HepG2 (cell line): ENCODE measurements at regions not wholly inside any gene's neighbourhood (a gene's known extent, or its start where the extent isn't known, plus 50 kb on each side); places are given as distances from the start of the nearest gene placed in this dataset.

ENCODE experiments used
- ATAC-seq: fragments of 200-7000 bp; cut with Tn5 transposase; 3 replicates; pipeline ENCODE4 v1.9.1; 2020; ENCODE audit warnings: mild to moderate bottlenecking, moderate library complexity
- BruUV-seq: library from RNA; stranded (reverse); fragments of 400-500 nt; replicated peaks from 2 replicates; lab custom pipeline; 2021; lab: Mats Ljungman, UMichigan
- CTCF ChIA-PET: fragments of 300-600 bp; formaldehyde crosslinking; extraction: SDS; loops from one replicate; lab custom pipeline; 2021; ENCODE audit warnings: low total read pairs, inconsistent platforms, low intra/inter-chr PET ratio; lab: Yijun Ruan, JAX
- POLR2A ChIA-PET: fragments of 350-600 bp; sonication (Branson Sonifier 250); formaldehyde crosslinking; loops from one replicate; lab custom pipeline; 2020; ENCODE audit warnings: antibody characterized with exemption, inconsistent platforms; lab: Yijun Ruan, JAX
- DNase-seq: peaks from one replicate; pipeline ENCODE4 v3.0.0-alpha.2; 2015; ENCODE audit warnings: low spot score
- FAIRE-seq: peaks from 3 replicates; lab custom pipeline; 2011; peaks lifted over from hg19 to GRCh38; lab: Jason Lieb, UNC
- H2AFZ ChIP-seq: one replicate; pipeline ENCODE4 v1.6.1; 2011; ENCODE audit warnings: low read length, inconsistent platforms
- H3K27ac ChIP-seq: fragments of 300-600 bp; 3 replicates; pipeline ENCODE4 v1.8.0; 2011; ENCODE audit warnings: mixed run types, mild to moderate bottlenecking, mixed read lengths, low read length, inconsistent platforms; ENCODE audit not compliant: insufficient read depth; ENCODE audit errors: extremely low read length
- H3K27me3 ChIP-seq, 2 experiments: fragments of 200-600 bp in 1 of 2; 2 replicates in 1 of 2; 3 replicates in 1 of 2; pipeline versions ENCODE4 v1.6.0 to v1.8.0; 2011; ENCODE audit warnings: low read length in 2 of 2, mild to moderate bottlenecking in 2 of 2, moderate library complexity in 2 of 2, inconsistent platforms in 1 of 2; ENCODE audit not compliant: insufficient read depth in 2 of 2, control insufficient read depth in 1 of 2
- H3K36me3 ChIP-seq, 2 experiments: fragments of 200-600 bp in 1 of 2; replicated peaks in 1 of 2; 2 replicates in 1 of 2; 3 replicates in 1 of 2; pipeline versions ENCODE4 v1.5.1 to v1.8.0; 2011; ENCODE audit warnings: low read length in 2 of 2, inconsistent platforms in 1 of 2; ENCODE audit not compliant: insufficient read depth in 2 of 2, control insufficient read depth in 1 of 2
- H3K4me1 ChIP-seq: 2 replicates; pipeline ENCODE4 v1.5.1; 2012; ENCODE audit warnings: low read length, inconsistent platforms; ENCODE audit not compliant: insufficient read depth
- H3K4me2 ChIP-seq: 2 replicates; pipeline ENCODE4 v1.6.0; 2011; ENCODE audit warnings: low read depth, low read length, inconsistent platforms
- H3K4me3 ChIP-seq, 3 experiments: fragments of 200-600 bp in 1 of 3; sonication (generic), shearing (Covaris generic) in 1 of 3; replicated peaks in 1 of 3; 2 replicates each; pipeline ENCODE4 v1.5.1; 2011 to 2016; ENCODE audit warnings: low read length in 3 of 3, inconsistent platforms in 2 of 3, low read depth in 2 of 3, mild to moderate bottlenecking in 2 of 3, control low read depth in 1 of 3, mixed read lengths in 1 of 3; ENCODE audit not compliant: insufficient read depth in 1 of 3
- H3K79me2 ChIP-seq: one replicate; pipeline ENCODE4 v1.6.1; 2011; ENCODE audit warnings: low read length, inconsistent platforms; ENCODE audit not compliant: insufficient read depth
- H3K9ac ChIP-seq: 2 replicates; pipeline ENCODE4 v1.6.0; 2011; ENCODE audit warnings: mild to moderate bottlenecking, low read depth, low read length, inconsistent platforms; ENCODE audit not compliant: insufficient read depth
- H3K9me3 ChIP-seq: 2 replicates; pipeline ENCODE4 v1.5.1; 2012; ENCODE audit warnings: mild to moderate bottlenecking, low read length
- H4K20me1 ChIP-seq: 2 replicates; pipeline ENCODE4 v1.6.0; 2011; ENCODE audit warnings: inconsistent platforms, mild to moderate bottlenecking, low read length, moderate library complexity; ENCODE audit not compliant: insufficient read depth
- BRD4 ChIP-seq: sonication (generic); formaldehyde crosslinking; IDR thresholded peaks from 2 replicates; pipeline ENCODE4 v1.4.0; 2020; ENCODE audit warnings: missing genetic modification reagents
- CC2D1A ChIP-seq: sonication (generic); formaldehyde crosslinking; IDR thresholded peaks from 2 replicates; pipeline ENCODE4 v1.8.1; 2023; ENCODE audit warnings: mild to moderate bottlenecking, missing genetic modification reagents
- CENPX ChIP-seq: sonication (generic); formaldehyde crosslinking; IDR thresholded peaks from 2 replicates; pipeline ENCODE4 v1.9.0; 2021; ENCODE audit warnings: mild to moderate bottlenecking, missing genetic modification reagents, moderate library complexity
- DNMT1 ChIP-seq: sonication (generic); formaldehyde crosslinking; IDR thresholded peaks from 2 replicates; pipeline ENCODE4 v1.5.1; 2020; ENCODE audit warnings: mild to moderate bottlenecking, missing genetic modification reagents
- GMEB1 ChIP-seq: sonication (generic); formaldehyde crosslinking; IDR thresholded peaks from 2 replicates; pipeline ENCODE4 v1.5.1; 2020; ENCODE audit warnings: missing genetic modification reagents, mild to moderate bottlenecking, borderline replicate concordance
- ISL2 ChIP-seq: sonication (generic); formaldehyde crosslinking; IDR thresholded peaks from 2 replicates; pipeline ENCODE4 v1.5.0; 2020; ENCODE audit warnings: missing genetic modification reagents
- KAT8 ChIP-seq: IDR thresholded peaks from 2 replicates; pipeline ENCODE4 v1.6.1; 2016; ENCODE audit warnings: missing genetic modification reagents, missing compliant biosample characterization
- NFE2 ChIP-seq: sonication (generic); formaldehyde crosslinking; IDR thresholded peaks from 2 replicates; pipeline ENCODE4 v1.4.0; 2020; ENCODE audit warnings: missing genetic modification reagents
- NR0B2 ChIP-seq: sonication (generic); formaldehyde crosslinking; IDR thresholded peaks from 2 replicates; pipeline ENCODE4 v1.4.0; 2020; ENCODE audit warnings: mild to moderate bottlenecking, missing genetic modification reagents
- SMARCC2 ChIP-seq: fragments of 450-650 bp; IDR thresholded peaks from 2 replicates; pipeline ENCODE4 v1.6.1; 2017; ENCODE audit warnings: antibody characterized with exemption, mild to moderate bottlenecking
- ZMAT5 ChIP-seq: sonication (generic); formaldehyde crosslinking; IDR thresholded peaks from 2 replicates; pipeline ENCODE4 v1.5.0; 2020; ENCODE audit warnings: mild to moderate bottlenecking, low read depth, missing genetic modification reagents, borderline replicate concordance
- ZNF275 ChIP-seq: sonication (generic); formaldehyde crosslinking; IDR thresholded peaks from 2 replicates; pipeline ENCODE4 v1.8.0; 2022; ENCODE audit warnings: missing genetic modification reagents, mild to moderate bottlenecking, inconsistent platforms, borderline replicate concordance
- ZNF280B ChIP-seq: sonication (generic); formaldehyde crosslinking; IDR thresholded peaks from 2 replicates; pipeline ENCODE4 v1.5.0; 2020; ENCODE audit warnings: missing genetic modification reagents, mild to moderate bottlenecking, borderline replicate concordance
- ZNF549 ChIP-seq: sonication (generic); formaldehyde crosslinking; IDR thresholded peaks from 2 replicates; pipeline ENCODE4 v1.5.0; 2020; ENCODE audit warnings: missing genetic modification reagents
- ZNF557 ChIP-seq: sonication (generic); formaldehyde crosslinking; IDR thresholded peaks from 2 replicates; pipeline ENCODE4 v1.4.0; 2020; ENCODE audit warnings: missing genetic modification reagents
- ZSCAN20 ChIP-seq: sonication (generic); formaldehyde crosslinking; IDR thresholded peaks from 2 replicates; pipeline ENCODE4 v1.4.0; 2020; ENCODE audit warnings: missing genetic modification reagents, mild to moderate bottlenecking, borderline replicate concordance
- ZUFSP ChIP-seq: sonication (generic); formaldehyde crosslinking; IDR thresholded peaks from 2 replicates; pipeline ENCODE4 v1.9.0; 2021; ENCODE audit warnings: missing genetic modification reagents, mild to moderate bottlenecking, borderline replicate concordance
- WGBS: methylation state at CpG from one replicate; pipeline ENCODE4 v1.1.6; 2017; ENCODE audit warnings: low lambda C conversion rate; 5-methylcytosine and 5-hydroxymethylcytosine counted together
- in situ Hi-C: cut with HindIII; loops from 2 replicates; pipeline ENCODE4 v1.10.0; 2017; ENCODE audit warnings: low pct_unique_long_range_greater_than_20kb; ENCODE audit not compliant: extremely low pct_ligation_motif_present
- intact Hi-C: fragments of 100-400 bp; cut with micrococcal nuclease; formaldehyde crosslinking; loops from one replicate; pipeline ENCODE4 v1.10.0; 2022; ENCODE audit not compliant: unreplicated experiment

- H3K36me3 ChIP-seq = no peaks in the 10 kb centered on the region
- no peak overlapping the region for H2AFZ ChIP-seq
- no peak overlapping the region for H3K27ac ChIP-seq
- ChIA-PET CTCF (no interaction called here), POLR2A (no interaction called here)
- intact Hi-C loops = no loop called here
- no TSS peak for BruUV-seq
- H3K4me3 ChIP-seq = no peak overlapping the region
- ATAC-seq = no peak
- no peak for DNase-seq
- no peaks in the 10 kb centered on the region for H3K27me3 ChIP-seq
- FAIRE-seq = no peak
- in situ Hi-C loops = no loop called here
- H3K9ac ChIP-seq = no peak overlapping the region
- no peaks in the 10 kb centered on the region for H3K79me2 ChIP-seq
- H4K20me1 ChIP-seq = no peaks in the 10 kb centered on the region
- WGBS = 68% methylated on average over 5 of the region's 5 CpGs
- no peaks in the 10 kb centered on the region for H3K9me3 ChIP-seq
- no peaks in the 10 kb centered on the region for H3K4me1 ChIP-seq
- no peak overlapping the region for H3K4me2 ChIP-seq
- no peak for TF ChIP-seq BRD4 (CRISPR knock-in tag)
- TF ChIP-seq ZNF549 = no peak
- no peak for TF ChIP-seq GMEB1 (CRISPR knock-in tag)
- TF ChIP-seq ZNF280B (CRISPR knock-in tag) = no peak
- no peak for TF ChIP-seq NFE2
- TF ChIP-seq NR0B2 (CRISPR knock-in tag) = no peak
- TF ChIP-seq CENPX = no peak
- TF ChIP-seq ISL2 = no peak
- no peak for TF ChIP-seq CC2D1A (CRISPR knock-in tag)
- TF ChIP-seq SMARCC2 = no peak
- no peak for TF ChIP-seq ZSCAN20 (CRISPR knock-in tag)
- no peak for TF ChIP-seq ZNF275 (CRISPR knock-in tag)
- no peak for TF ChIP-seq ZMAT5 (CRISPR knock-in tag)
- no peak for TF ChIP-seq ZUFSP (CRISPR knock-in tag)
- TF ChIP-seq DNMT1 = no peak
- TF ChIP-seq KAT8 (CRISPR knock-in tag) = no peak
- TF ChIP-seq ZNF557 (CRISPR knock-in tag) = no peak
Observed at GRCh38 chr12:97745406-97746101, 282.9 kb downstream of the RMST start.
